AG04449 (cell line): ENCODE measurements at regions not wholly inside any gene's neighbourhood (a gene's known extent, or its start where the extent isn't known, plus 50 kb on each side); places are given as distances from the start of the nearest gene placed in this dataset.
A peak's percentile ranks its signal among the peaks of the same experiment; 100 is the strongest.

Experiments
- CTCF ChIA-PET: fragments of 350-600 bp; formaldehyde crosslinking; extraction: SDS; loops from one replicate; lab custom pipeline; 2021; ENCODE audit warnings: antibody characterized with exemption; lab: Yijun Ruan, JAX
- POLR2A ChIA-PET: fragments of 400-600, 350-600 bp; formaldehyde crosslinking; extraction: SDS; loops from one replicate; lab custom pipeline; 2020; ENCODE audit warnings: antibody characterized with exemption, inconsistent platforms; lab: Yijun Ruan, JAX
- DNase-seq: peaks from one replicate; pipeline ENCODE4 v3.0.0-alpha.2; 2010; ENCODE audit warnings: low read depth, low spot score
- H3K4me3 ChIP-seq: 2 replicates; pipeline ENCODE4 v1.5.1; 2011; ENCODE audit warnings: low read depth, mild to moderate bottlenecking, control low read depth, low read length
- TF ChIP-seq, protein P1 (sequence below): IDR thresholded peaks from one replicate; pipeline ENCODE4 v1.5.1; 2011; ENCODE audit warnings: mild to moderate bottlenecking, moderate library complexity, low read length, control low read depth, inconsistent platforms; ENCODE audit not compliant: insufficient read depth; ENCODE audit errors: missing control alignments

DNA sequence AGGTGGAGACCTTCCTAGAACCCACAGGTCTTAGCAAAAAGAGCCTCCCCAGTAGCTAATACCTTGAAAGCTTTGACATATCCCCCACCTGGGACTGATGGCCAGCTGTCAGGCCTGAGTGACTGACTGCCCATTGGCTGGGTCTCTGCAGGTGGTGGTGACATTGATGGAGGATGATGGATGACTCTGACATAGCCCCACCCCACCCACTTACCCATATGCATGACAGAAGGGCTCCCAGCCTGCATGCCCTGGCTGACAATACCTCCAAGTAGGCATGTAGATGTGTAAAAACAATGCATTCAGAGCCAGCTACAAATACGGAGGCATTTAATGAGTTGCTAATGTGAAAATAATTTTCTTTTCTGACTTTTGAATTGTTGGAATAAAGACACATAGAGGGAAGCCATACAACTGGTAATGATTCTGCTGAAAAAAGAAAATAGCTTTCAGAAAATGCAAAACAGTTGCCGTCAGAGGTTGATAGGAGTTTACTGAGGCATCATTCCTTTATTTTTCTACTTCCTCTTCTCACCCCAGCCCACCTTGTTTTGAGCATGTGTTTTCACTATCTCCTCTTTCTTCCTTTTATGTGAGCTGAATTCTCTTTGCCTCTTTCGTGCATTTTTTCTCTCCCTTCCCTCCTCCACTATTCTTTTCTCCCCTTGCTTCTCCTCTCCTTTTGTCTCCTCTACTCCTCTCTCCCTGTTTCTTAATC, 70.6 kb downstream of the OLIG3 start:
- H3K4me3 ChIP-seq: no peak overlapping the region
- TF ChIP-seq, protein P1, sequence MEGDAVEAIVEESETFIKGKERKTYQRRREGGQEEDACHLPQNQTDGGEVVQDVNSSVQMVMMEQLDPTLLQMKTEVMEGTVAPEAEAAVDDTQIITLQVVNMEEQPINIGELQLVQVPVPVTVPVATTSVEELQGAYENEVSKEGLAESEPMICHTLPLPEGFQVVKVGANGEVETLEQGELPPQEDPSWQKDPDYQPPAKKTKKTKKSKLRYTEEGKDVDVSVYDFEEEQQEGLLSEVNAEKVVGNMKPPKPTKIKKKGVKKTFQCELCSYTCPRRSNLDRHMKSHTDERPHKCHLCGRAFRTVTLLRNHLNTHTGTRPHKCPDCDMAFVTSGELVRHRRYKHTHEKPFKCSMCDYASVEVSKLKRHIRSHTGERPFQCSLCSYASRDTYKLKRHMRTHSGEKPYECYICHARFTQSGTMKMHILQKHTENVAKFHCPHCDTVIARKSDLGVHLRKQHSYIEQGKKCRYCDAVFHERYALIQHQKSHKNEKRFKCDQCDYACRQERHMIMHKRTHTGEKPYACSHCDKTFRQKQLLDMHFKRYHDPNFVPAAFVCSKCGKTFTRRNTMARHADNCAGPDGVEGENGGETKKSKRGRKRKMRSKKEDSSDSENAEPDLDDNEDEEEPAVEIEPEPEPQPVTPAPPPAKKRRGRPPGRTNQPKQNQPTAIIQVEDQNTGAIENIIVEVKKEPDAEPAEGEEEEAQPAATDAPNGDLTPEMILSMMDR: no peak
- ChIA-PET POLR2A (no interaction called here), CTCF (no interaction called here)
- DNase-seq: no peak

DNA sequence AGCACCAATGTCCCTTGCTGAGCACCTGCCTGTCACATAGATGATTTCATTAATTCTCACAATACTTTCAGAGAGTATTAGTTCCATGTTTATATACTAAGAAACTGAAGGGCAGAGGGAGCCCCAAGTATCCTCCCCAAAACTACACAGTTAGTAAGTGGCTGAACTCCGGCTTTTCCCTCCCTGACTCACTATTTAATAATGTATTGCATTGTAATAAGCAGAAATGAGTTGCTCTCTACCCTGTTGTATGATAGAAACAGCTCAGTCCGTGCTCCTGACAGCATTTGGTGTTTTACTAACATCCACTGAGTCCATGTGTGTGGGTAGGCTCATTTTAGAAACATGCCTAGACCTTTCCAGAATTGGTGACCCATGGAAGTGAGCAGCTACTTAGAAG, 76.8 kb downstream of the OLIG3 start:
- DNase-seq: no peak
- ChIA-PET CTCF (interaction anchor here (1.0 to 1.3 kb wide), 2 partner anchors 10 to 323 kb away, joined by 3 read pairs; no protein-coding TSS in a partner anchor), POLR2A (no interaction called here)
- no peak overlapping the region for H3K4me3 ChIP-seq
- TF ChIP-seq, protein P1: no peak

DNA sequence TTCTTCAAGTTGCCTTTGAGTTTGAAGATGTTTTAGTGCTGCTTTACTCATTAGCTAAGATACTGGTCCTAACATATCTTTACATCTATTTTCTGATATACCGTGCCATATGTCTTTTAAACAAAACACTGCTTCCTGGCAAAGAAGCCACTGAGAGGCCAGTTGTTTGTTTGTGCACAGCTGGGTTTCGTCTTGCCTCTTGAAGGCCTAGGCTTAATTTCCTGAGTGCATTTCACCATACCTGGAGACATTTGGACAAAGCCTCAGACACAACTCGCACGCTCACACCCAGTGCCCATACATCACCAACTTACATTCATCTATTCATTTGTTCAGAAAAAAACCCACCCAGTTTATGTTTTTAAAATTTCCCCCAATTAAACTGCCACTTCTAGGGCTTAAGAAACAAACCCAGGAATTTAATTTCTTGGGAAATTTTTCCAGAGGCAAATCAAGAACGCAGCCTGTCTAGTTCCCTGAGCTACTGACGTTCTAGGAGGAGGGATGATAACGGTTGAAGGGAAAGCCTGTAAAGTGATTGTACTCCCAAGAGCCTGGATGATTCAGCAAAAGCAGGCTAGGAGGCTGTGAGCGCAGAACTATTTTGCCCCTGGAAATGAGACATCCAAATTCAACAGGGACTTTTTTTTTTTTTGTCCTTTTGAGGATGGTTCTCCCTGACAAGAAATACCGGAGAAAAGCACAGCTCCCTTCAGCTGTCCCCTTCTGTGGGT, 77.7 kb downstream of the OLIG3 start:
- no peak for DNase-seq
- POLR2A ChIA-PET: no interaction called here
- TF ChIP-seq, protein P1: no peak

DNA sequence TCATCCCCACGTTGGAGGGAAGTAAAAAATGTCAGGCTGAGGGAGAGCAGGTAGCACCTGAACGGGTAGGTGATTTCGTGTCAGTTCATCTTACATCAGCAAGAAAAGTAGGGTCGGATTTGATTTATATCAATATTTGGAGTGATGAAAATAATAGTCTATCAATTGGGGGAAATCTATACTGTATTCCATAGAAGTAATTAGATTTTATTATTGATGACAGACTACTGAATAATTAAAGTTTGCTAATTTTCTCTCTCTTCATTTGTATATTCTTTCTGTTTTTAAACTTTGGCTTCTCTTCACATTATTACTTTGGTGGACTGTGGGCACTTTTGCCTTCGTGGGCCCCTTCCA, 78.4 kb downstream of the OLIG3 start:
- no peak for DNase-seq
- TF ChIP-seq, protein P1: no peak
- CTCF ChIA-PET: interaction anchor here (0.9 to 2.7 kb wide), 8 partner anchors 10 to 321 kb away, joined by 3 to 17 read pairs (median 3); no protein-coding TSS in a partner anchor
- no peak overlapping the region for H3K4me3 ChIP-seq
- POLR2A ChIA-PET: interaction anchor here (0.6 kb wide), 1 partner anchor 1552 kb away, joined by 3 read pairs; no protein-coding TSS in a partner anchor

More for the DNA sequence above, 77.7 kb downstream of the OLIG3 start:
- no peak overlapping the region for H3K4me3 ChIP-seq
- CTCF ChIA-PET: interaction anchor here (1.0 to 2.7 kb wide), 4 partner anchors 9 to 322 kb away, joined by 3 to 17 read pairs (median 3); no protein-coding TSS in a partner anchor

DNA sequence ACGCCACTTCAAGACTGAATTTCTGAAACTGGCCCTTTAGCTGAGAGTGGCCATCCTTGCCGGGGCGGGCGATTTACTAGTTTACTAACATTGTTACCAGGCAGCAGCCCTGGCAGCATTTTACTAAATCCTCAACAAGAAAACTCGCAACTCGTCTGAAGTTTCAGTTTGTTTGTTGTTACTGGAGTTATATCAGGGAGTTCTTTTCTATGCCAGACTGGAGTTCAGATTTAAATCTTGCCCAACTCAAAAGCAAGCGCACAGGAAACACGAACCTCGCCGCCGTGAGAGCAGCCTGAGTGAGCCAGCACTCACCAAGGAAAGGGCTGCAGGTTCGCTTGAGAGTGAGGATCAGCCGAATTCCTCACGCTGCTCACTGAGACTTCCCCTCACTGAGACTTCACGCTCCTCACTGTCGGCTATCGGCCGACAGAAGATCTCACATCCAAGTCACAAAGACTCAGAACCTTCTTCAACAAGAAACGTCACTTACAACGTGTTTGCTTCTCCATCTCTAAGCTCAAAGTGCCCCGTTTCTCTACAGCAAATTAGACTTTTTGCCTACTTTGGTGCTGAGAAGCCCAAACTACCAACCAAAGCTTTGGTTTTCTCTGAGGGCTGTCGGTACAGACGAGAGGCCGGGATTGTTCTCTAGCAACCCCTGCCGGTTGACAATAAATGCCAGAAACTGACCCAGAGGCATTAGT, 78.9 kb downstream of the OLIG3 start:
- DNase-seq: no peak
- POLR2A ChIA-PET: interaction anchor here (0.6 kb wide), 1 partner anchor 1552 kb away, joined by 3 read pairs; no protein-coding TSS in a partner anchor
- CTCF ChIA-PET: interaction anchor here (0.9 to 2.7 kb wide), 8 partner anchors 9 to 320 kb away, joined by 3 to 17 read pairs (median 3); no protein-coding TSS in a partner anchor

More for the DNA sequence above, 78.9 kb downstream of the OLIG3 start:
- peak overlapping the region; percentile 51 for H3K4me3 ChIP-seq
- TF ChIP-seq, protein P1: peak; percentile 62
